Ishikawa (cell line): ENCODE measurements at regions not wholly inside any gene's neighbourhood (a gene's known extent, or its start where the extent isn't known, plus 50 kb on each side); places are given as distances from the start of the nearest gene placed in this dataset.

Experiments used
- CEBPB ChIP-seq: IDR thresholded peaks from 2 replicates; pipeline ENCODE4 v1.6.1; 2012
- CREB1 ChIP-seq: IDR thresholded peaks from 2 replicates; pipeline ENCODE4 v1.6.1; 2012; ENCODE audit warnings: low read depth
- EGR1 ChIP-seq: IDR thresholded peaks from 2 replicates; pipeline ENCODE4 v1.6.1; 2012
- EP300 ChIP-seq: IDR thresholded peaks from 2 replicates; pipeline ENCODE4 v1.6.1; 2012; ENCODE audit warnings: borderline replicate concordance
- FOXM1 ChIP-seq: IDR thresholded peaks from 2 replicates; pipeline ENCODE4 v1.6.1; 2012; ENCODE audit warnings: low read depth, borderline replicate concordance
- MAX ChIP-seq: IDR thresholded peaks from 2 replicates; pipeline ENCODE4 v1.6.1; 2012
- NFIC ChIP-seq: IDR thresholded peaks from 2 replicates; pipeline ENCODE4 v1.6.1; 2012
- RAD21 ChIP-seq: IDR thresholded peaks from 2 replicates; pipeline ENCODE4 v1.6.1; 2012; ENCODE audit warnings: low read depth
- REST ChIP-seq: IDR thresholded peaks from 2 replicates; pipeline ENCODE4 v1.6.1; 2012; ENCODE audit warnings: low read depth, mild to moderate bottlenecking
- TAF1 ChIP-seq: IDR thresholded peaks from 2 replicates; pipeline ENCODE4 v1.6.1; 2012; ENCODE audit warnings: low read depth, mild to moderate bottlenecking
- TCF12 ChIP-seq: IDR thresholded peaks from 2 replicates; pipeline ENCODE4 v1.6.1; 2012; ENCODE audit warnings: low read depth
- TEAD4 ChIP-seq: IDR thresholded peaks from 2 replicates; pipeline ENCODE4 v1.6.1; 2012
- USF1 ChIP-seq: IDR thresholded peaks from 2 replicates; pipeline ENCODE4 v1.6.1; 2012
- YY1 ChIP-seq: IDR thresholded peaks from 2 replicates; pipeline ENCODE4 v1.6.1; 2012; ENCODE audit warnings: low read depth
- ZBTB7A ChIP-seq: IDR thresholded peaks from 2 replicates; pipeline ENCODE4 v1.6.1; 2012; ENCODE audit warnings: low read depth

GRCh38 chr11:46216019-46216764 is 61.3 kb upstream of the CREB3L1 start:
- TF ChIP-seq CEBPB (no peak), EGR1 (no peak), YY1 (no peak), TCF12 (no peak), ZBTB7A (no peak), TAF1 (no peak), TEAD4 (no peak), REST (no peak), MAX (no peak), CREB1 (no peak), NFIC (no peak)

GRCh38 chr11:46215208-46215931 is 62.1 kb upstream of the CREB3L1 start:
- TF ChIP-seq USF1 (no peak), CREB1 (no peak), TCF12 (no peak), ZBTB7A (no peak), EGR1 (no peak), CEBPB (no peak), EP300 (no peak), REST (no peak), FOXM1 (no peak), TEAD4 (no peak), RAD21 (no peak), MAX (no peak), YY1 (no peak), NFIC (no peak), TAF1 (no peak)

GRCh38 chr11:46212720-46213119 is 64.7 kb upstream of the CREB3L1 start:
- TF ChIP-seq YY1 (no peak), CEBPB (no peak), TAF1 (no peak), NFIC (no peak), REST (no peak), EGR1 (no peak), TEAD4 (no peak), CREB1 (no peak)

GRCh38 chr11:46210856-46211255 is 66.6 kb upstream of the CREB3L1 start:
- TF ChIP-seq YY1 (no peak), REST (no peak), CEBPB (no peak), USF1 (no peak), TEAD4 (no peak), TAF1 (no peak), EP300 (no peak), NFIC (no peak), FOXM1 (no peak), RAD21 (no peak), TCF12 (no peak), CREB1 (no peak), MAX (no peak), ZBTB7A (no peak), EGR1 (no peak)
